HepG2 (cell line): ENCODE measurements at regions not wholly inside any gene's neighbourhood (a gene's known extent, or its start where the extent isn't known, plus 50 kb on each side); places are given as distances from the start of the nearest gene placed in this dataset.

Experiments
- ATAC-seq: fragments of 200-7000 bp; cut with Tn5 transposase; 3 replicates; pipeline ENCODE4 v1.9.1; 2020; ENCODE audit warnings: mild to moderate bottlenecking, moderate library complexity
- BruUV-seq: library from RNA; stranded (reverse); fragments of 400-500 nt; replicated peaks from 2 replicates; lab custom pipeline; 2021; lab: Mats Ljungman, UMichigan
- CTCF ChIA-PET: fragments of 300-600 bp; formaldehyde crosslinking; extraction: SDS; loops from one replicate; lab custom pipeline; 2021; ENCODE audit warnings: low total read pairs, inconsistent platforms, low intra/inter-chr PET ratio; lab: Yijun Ruan, JAX
- POLR2A ChIA-PET: fragments of 350-600 bp; sonication (Branson Sonifier 250); formaldehyde crosslinking; loops from one replicate; lab custom pipeline; 2020; ENCODE audit warnings: antibody characterized with exemption, inconsistent platforms; lab: Yijun Ruan, JAX
- DNase-seq: peaks from one replicate; pipeline ENCODE4 v3.0.0-alpha.2; 2015; ENCODE audit warnings: low spot score
- FAIRE-seq: peaks from 3 replicates; lab custom pipeline; 2011; peaks lifted over from hg19 to GRCh38; lab: Jason Lieb, UNC
- H2AFZ ChIP-seq: one replicate; pipeline ENCODE4 v1.6.1; 2011; ENCODE audit warnings: low read length, inconsistent platforms
- H3K27ac ChIP-seq: fragments of 300-600 bp; 3 replicates; pipeline ENCODE4 v1.8.0; 2011; ENCODE audit warnings: mixed run types, mild to moderate bottlenecking, mixed read lengths, low read length, inconsistent platforms; ENCODE audit not compliant: insufficient read depth; ENCODE audit errors: extremely low read length
- H3K27me3 ChIP-seq, 2 experiments: fragments of 200-600 bp in 1 of 2; 2 replicates in 1 of 2; 3 replicates in 1 of 2; pipeline versions ENCODE4 v1.6.0 to v1.8.0; 2011; ENCODE audit warnings: low read length in 2 of 2, mild to moderate bottlenecking in 2 of 2, moderate library complexity in 2 of 2, inconsistent platforms in 1 of 2; ENCODE audit not compliant: insufficient read depth in 2 of 2, control insufficient read depth in 1 of 2
- H3K36me3 ChIP-seq, 2 experiments: fragments of 200-600 bp in 1 of 2; replicated peaks in 1 of 2; 2 replicates in 1 of 2; 3 replicates in 1 of 2; pipeline versions ENCODE4 v1.5.1 to v1.8.0; 2011; ENCODE audit warnings: low read length in 2 of 2, inconsistent platforms in 1 of 2; ENCODE audit not compliant: insufficient read depth in 2 of 2, control insufficient read depth in 1 of 2
- H3K4me1 ChIP-seq: 2 replicates; pipeline ENCODE4 v1.5.1; 2012; ENCODE audit warnings: low read length, inconsistent platforms; ENCODE audit not compliant: insufficient read depth
- H3K4me2 ChIP-seq: 2 replicates; pipeline ENCODE4 v1.6.0; 2011; ENCODE audit warnings: low read depth, low read length, inconsistent platforms
- H3K4me3 ChIP-seq, 3 experiments: fragments of 200-600 bp in 1 of 3; sonication (generic), shearing (Covaris generic) in 1 of 3; replicated peaks in 1 of 3; 2 replicates each; pipeline ENCODE4 v1.5.1; 2011 to 2016; ENCODE audit warnings: low read length in 3 of 3, inconsistent platforms in 2 of 3, low read depth in 2 of 3, mild to moderate bottlenecking in 2 of 3, control low read depth in 1 of 3, mixed read lengths in 1 of 3; ENCODE audit not compliant: insufficient read depth in 1 of 3
- H3K79me2 ChIP-seq: one replicate; pipeline ENCODE4 v1.6.1; 2011; ENCODE audit warnings: low read length, inconsistent platforms; ENCODE audit not compliant: insufficient read depth
- H3K9ac ChIP-seq: 2 replicates; pipeline ENCODE4 v1.6.0; 2011; ENCODE audit warnings: mild to moderate bottlenecking, low read depth, low read length, inconsistent platforms; ENCODE audit not compliant: insufficient read depth
- H3K9me3 ChIP-seq: 2 replicates; pipeline ENCODE4 v1.5.1; 2012; ENCODE audit warnings: mild to moderate bottlenecking, low read length
- H4K20me1 ChIP-seq: 2 replicates; pipeline ENCODE4 v1.6.0; 2011; ENCODE audit warnings: inconsistent platforms, mild to moderate bottlenecking, low read length, moderate library complexity; ENCODE audit not compliant: insufficient read depth
- ATF5 ChIP-seq: sonication (generic); formaldehyde crosslinking; IDR thresholded peaks from 2 replicates; pipeline ENCODE4 v1.4.0; 2020; ENCODE audit warnings: mild to moderate bottlenecking, low read depth, missing genetic modification reagents
- CAMTA2 ChIP-seq: sonication (generic); formaldehyde crosslinking; IDR thresholded peaks from 2 replicates; pipeline ENCODE4 v1.4.0; 2020; ENCODE audit warnings: mild to moderate bottlenecking, missing genetic modification reagents, borderline replicate concordance
- CREB1 ChIP-seq, 2 experiments: fragments of 450-650 bp in 1 of 2; IDR thresholded peaks; 2 replicates each; pipeline ENCODE4 v1.6.1; 2016 to 2017; ENCODE audit warnings: control low read depth in 1 of 2, mild to moderate bottlenecking in 1 of 2, missing compliant biosample characterization in 1 of 2, missing genetic modification characterization in 1 of 2
- HES4 ChIP-seq: sonication (generic); formaldehyde crosslinking; IDR thresholded peaks from 2 replicates; pipeline ENCODE4 v1.9.0; 2021; ENCODE audit warnings: mild to moderate bottlenecking, missing genetic modification reagents, borderline replicate concordance
- HNRNPLL ChIP-seq: fragments of 200-400 bp; formaldehyde crosslinking; IDR thresholded peaks from 2 replicates; pipeline ENCODE4 v1.6.1; 2017; ENCODE audit warnings: mild to moderate bottlenecking, low read depth, low read length; ENCODE audit not compliant: poor library complexity, severe bottlenecking
- NFATC3 ChIP-seq: sonication (generic); formaldehyde crosslinking; IDR thresholded peaks from 2 replicates; pipeline ENCODE4 v1.5.1; 2020; ENCODE audit warnings: mild to moderate bottlenecking, missing genetic modification reagents
- TCF7L2 ChIP-seq: IDR thresholded peaks from 2 replicates; pipeline ENCODE4 v1.6.1; 2011; ENCODE audit warnings: mild to moderate bottlenecking, low read depth, low read length, moderate library complexity
- TOPORS ChIP-seq: sonication (generic); formaldehyde crosslinking; IDR thresholded peaks from 2 replicates; pipeline ENCODE4 v1.8.0; 2023; ENCODE audit warnings: mild to moderate bottlenecking, missing genetic modification reagents
- ZNF34 ChIP-seq: sonication (generic); formaldehyde crosslinking; IDR thresholded peaks from 2 replicates; pipeline ENCODE4 v1.4.0; 2020; ENCODE audit warnings: mild to moderate bottlenecking, missing genetic modification reagents, borderline replicate concordance
- ZNF777 ChIP-seq: sonication (generic); formaldehyde crosslinking; IDR thresholded peaks from 2 replicates; pipeline ENCODE4 v1.4.0; 2020; ENCODE audit warnings: missing genetic modification reagents
- ZNF780A ChIP-seq: sonication (generic); formaldehyde crosslinking; IDR thresholded peaks from 2 replicates; pipeline ENCODE4 v1.8.0; 2022; ENCODE audit warnings: mild to moderate bottlenecking, missing genetic modification reagents, moderate library complexity
- WGBS: methylation state at CpG from one replicate; pipeline ENCODE4 v1.1.6; 2017; ENCODE audit warnings: low lambda C conversion rate; 5-methylcytosine and 5-hydroxymethylcytosine counted together
- in situ Hi-C: cut with HindIII; loops from 2 replicates; pipeline ENCODE4 v1.10.0; 2017; ENCODE audit warnings: low pct_unique_long_range_greater_than_20kb; ENCODE audit not compliant: extremely low pct_ligation_motif_present
- intact Hi-C: fragments of 100-400 bp; cut with micrococcal nuclease; formaldehyde crosslinking; loops from one replicate; pipeline ENCODE4 v1.10.0; 2022; ENCODE audit not compliant: unreplicated experiment
- TF ChIP-seq, protein P1 (sequence below): sonication (generic); formaldehyde crosslinking; IDR thresholded peaks from 2 replicates; pipeline ENCODE4 v1.4.0; 2020; ENCODE audit warnings: missing genetic modification reagents, borderline replicate concordance
- TF ChIP-seq, protein P2 (sequence below): sonication (generic); formaldehyde crosslinking; IDR thresholded peaks from 2 replicates; pipeline ENCODE4 v1.4.0; 2020; ENCODE audit warnings: mild to moderate bottlenecking, missing genetic modification reagents

GRCh38 chr1:187648091-187648490 is 819.3 kb downstream of the PLA2G4A start:
- no peaks in the 10 kb centered on the region for H3K9me3 ChIP-seq
- no peak overlapping the region for H2AFZ ChIP-seq
- intact Hi-C loops: no loop called here
- TF ChIP-seq CAMTA2: no peak
- TF ChIP-seq CREB1 (IDR thresholded peaks at IDR 0.05): no peak
- TF ChIP-seq CREB1 (CRISPR knock-in tag; IDR thresholded peaks at IDR 0.05): no peak
- no peak for TF ChIP-seq HES4 (CRISPR knock-in tag)
- no peak for TF ChIP-seq TOPORS
- no peak for TF ChIP-seq ATF5 (CRISPR knock-in tag)
- TF ChIP-seq TCF7L2: no peak
- TF ChIP-seq ZNF780A (CRISPR knock-in tag): no peak
- TF ChIP-seq ZNF34: no peak
- DNase-seq: no peak
- no peak overlapping the region for H3K4me3 ChIP-seq
- no peak for ATAC-seq
- no peak overlapping the region for H3K9ac ChIP-seq
- H3K4me1 ChIP-seq: no peaks in the 10 kb centered on the region
- H4K20me1 ChIP-seq: no peaks in the 10 kb centered on the region
- in situ Hi-C loops: no loop called here
- no peaks in the 10 kb centered on the region for H3K27me3 ChIP-seq
- POLR2A ChIA-PET: no interaction called here
- no TSS peak for BruUV-seq
- no peak overlapping the region for H3K27ac ChIP-seq
- CTCF ChIA-PET: no interaction called here
- no peaks in the 10 kb centered on the region for H3K79me2 ChIP-seq
- no peaks in the 10 kb centered on the region for H3K36me3 ChIP-seq
- H3K4me2 ChIP-seq: no peak overlapping the region
- 23% methylated on average over 2 of the region's 2 CpGs for WGBS
- FAIRE-seq: no peak

- Histone ChIP-seq H2AFZ (no peak overlapping the region), H3K79me2 (no peaks in the 10 kb centered on the region), H3K4me2 (no peak overlapping the region), H4K20me1 (no peaks in the 10 kb centered on the region), H3K4me1 (no peaks in the 10 kb centered on the region), H3K4me3 (no peak overlapping the region), H3K27ac (no peak overlapping the region), H3K9me3 (no peaks in the 10 kb centered on the region), H3K36me3 (no peaks in the 10 kb centered on the region), H3K9ac (no peak overlapping the region), H3K27me3 (no peaks in the 10 kb centered on the region; a peak in 1 of 5 replicates)
- DNase-seq: no peak
- no peak for ATAC-seq
- CTCF ChIA-PET: no interaction called here
- POLR2A ChIA-PET: no interaction called here
- no peak for FAIRE-seq
- intact Hi-C loops (no loop called here), in situ Hi-C loops (no loop called here)
- WGBS: 17% methylated on average over 2 of the region's 2 CpGs
- no TSS peak for BruUV-seq
- TF ChIP-seq ZNF777 (CRISPR knock-in tag) (no peak), HNRNPLL (no peak), NFATC3 (CRISPR knock-in tag) (no peak)
- TF ChIP-seq, protein P1, sequence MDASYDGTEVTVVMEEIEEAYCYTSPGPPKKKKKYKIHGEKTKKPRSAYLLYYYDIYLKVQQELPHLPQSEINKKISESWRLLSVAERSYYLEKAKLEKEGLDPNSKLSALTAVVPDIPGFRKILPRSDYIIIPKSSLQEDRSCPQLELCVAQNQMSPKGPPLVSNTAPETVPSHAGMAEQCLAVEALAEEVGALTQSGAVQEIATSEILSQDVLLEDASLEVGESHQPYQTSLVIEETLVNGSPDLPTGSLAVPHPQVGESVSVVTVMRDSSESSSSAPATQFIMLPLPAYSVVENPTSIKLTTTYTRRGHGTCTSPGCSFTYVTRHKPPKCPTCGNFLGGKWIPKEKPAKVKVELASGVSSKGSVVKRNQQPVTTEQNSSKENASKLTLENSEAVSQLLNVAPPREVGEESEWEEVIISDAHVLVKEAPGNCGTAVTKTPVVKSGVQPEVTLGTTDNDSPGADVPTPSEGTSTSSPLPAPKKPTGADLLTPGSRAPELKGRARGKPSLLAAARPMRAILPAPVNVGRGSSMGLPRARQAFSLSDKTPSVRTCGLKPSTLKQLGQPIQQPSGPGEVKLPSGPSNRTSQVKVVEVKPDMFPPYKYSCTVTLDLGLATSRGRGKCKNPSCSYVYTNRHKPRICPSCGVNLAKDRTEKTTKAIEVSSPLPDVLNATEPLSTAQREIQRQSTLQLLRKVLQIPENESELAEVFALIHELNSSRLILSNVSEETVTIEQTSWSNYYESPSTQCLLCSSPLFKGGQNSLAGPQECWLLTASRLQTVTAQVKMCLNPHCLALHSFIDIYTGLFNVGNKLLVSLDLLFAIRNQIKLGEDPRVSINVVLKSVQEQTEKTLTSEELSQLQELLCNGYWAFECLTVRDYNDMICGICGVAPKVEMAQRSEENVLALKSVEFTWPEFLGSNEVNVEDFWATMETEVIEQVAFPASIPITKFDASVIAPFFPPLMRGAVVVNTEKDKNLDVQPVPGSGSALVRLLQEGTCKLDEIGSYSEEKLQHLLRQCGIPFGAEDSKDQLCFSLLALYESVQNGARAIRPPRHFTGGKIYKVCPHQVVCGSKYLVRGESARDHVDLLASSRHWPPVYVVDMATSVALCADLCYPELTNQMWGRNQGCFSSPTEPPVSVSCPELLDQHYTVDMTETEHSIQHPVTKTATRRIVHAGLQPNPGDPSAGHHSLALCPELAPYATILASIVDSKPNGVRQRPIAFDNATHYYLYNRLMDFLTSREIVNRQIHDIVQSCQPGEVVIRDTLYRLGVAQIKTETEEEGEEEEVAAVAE (CRISPR knock-in tag): no peak
- TF ChIP-seq, protein P2, sequence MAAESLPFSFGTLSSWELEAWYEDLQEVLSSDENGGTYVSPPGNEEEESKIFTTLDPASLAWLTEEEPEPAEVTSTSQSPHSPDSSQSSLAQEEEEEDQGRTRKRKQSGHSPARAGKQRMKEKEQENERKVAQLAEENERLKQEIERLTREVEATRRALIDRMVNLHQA (CRISPR knock-in tag): no peak
Measured at GRCh38 chr1:187654635-187655034, 825.9 kb downstream of the PLA2G4A start.
